Chondrocyte (in vitro differentiated cells): ENCODE measurements at regions not wholly inside any gene's neighbourhood (a gene's known extent, or its start where the extent isn't known, plus 50 kb on each side); places are given as distances from the start of the nearest gene placed in this dataset.

Source experiments
- DNase-seq: peaks from one replicate; pipeline ENCODE4 v3.0.0; 2021; ENCODE audit warnings: mixed read lengths, low spot score
- H3K27ac Mint-ChIP-seq: one replicate; pipeline ENCODE4 v1.8.0; 2021; ENCODE audit warnings: mild to moderate bottlenecking, moderate library complexity, mixed read lengths; ENCODE audit not compliant: unreplicated experiment
- H3K27me3 Mint-ChIP-seq: 2 replicates; pipeline ENCODE4 v1.8.0; 2021; ENCODE audit warnings: low read depth, mixed read lengths
- H3K36me3 Mint-ChIP-seq: 2 replicates; pipeline ENCODE4 v1.8.0; 2021; ENCODE audit warnings: low read depth, mixed read lengths
- H3K4me1 Mint-ChIP-seq: 2 replicates; pipeline ENCODE4 v1.8.0; 2021; ENCODE audit warnings: low read depth, mild to moderate bottlenecking, mixed read lengths
- H3K4me3 Mint-ChIP-seq: one replicate; pipeline ENCODE4 v1.8.0; 2021; ENCODE audit warnings: mild to moderate bottlenecking, moderate library complexity, mixed read lengths; ENCODE audit not compliant: unreplicated experiment
- H3K9me3 Mint-ChIP-seq: 2 replicates; pipeline ENCODE4 v1.8.0; 2021; ENCODE audit warnings: low read depth, mixed read lengths
- CTCF ChIP-seq: fragments of 200-600 bp; sonication (generic); IDR thresholded peaks from 2 replicates; pipeline ENCODE4 v1.5.0; 2021; ENCODE audit warnings: antibody characterized with exemption, mild to moderate bottlenecking, moderate library complexity

DNA sequence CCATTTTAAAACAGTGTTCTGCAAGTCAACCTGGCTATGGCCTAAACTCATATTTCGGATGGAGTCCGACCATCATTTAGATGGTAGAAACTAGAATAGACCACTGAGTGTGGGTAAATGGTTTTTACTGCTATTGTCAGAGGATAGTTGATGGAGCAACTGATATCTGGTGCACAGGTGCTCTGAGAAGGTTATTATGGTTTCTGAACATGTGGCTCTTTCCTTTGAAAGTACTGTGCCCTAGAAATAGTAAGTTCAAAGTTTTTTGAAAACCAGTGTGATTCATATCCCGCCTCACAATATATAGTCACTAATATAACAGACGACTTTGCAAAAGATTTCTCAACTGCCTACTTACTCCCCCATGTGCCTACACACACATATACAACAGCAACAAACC is 64.4 kb upstream of the BTG1 start:
- H3K9me3 Mint-ChIP-seq: peaks cover 4% of the 10 kb centered on the region
- H3K4me1 Mint-ChIP-seq: peaks cover 32% of the 10 kb centered on the region
- no peaks in the 10 kb centered on the region for H3K27me3 Mint-ChIP-seq
- TF ChIP-seq CTCF: no peak
- peak overlapping the region; percentile 33 for H3K27ac Mint-ChIP-seq
- H3K4me3 Mint-ChIP-seq: no peak overlapping the region
- DNase-seq: no peak
- H3K36me3 Mint-ChIP-seq: no peaks in the 10 kb centered on the region

GRCh38 chr12:92208613-92209121 is 63.0 kb upstream of the BTG1 start:
- no peaks in the 10 kb centered on the region for H3K27me3 Mint-ChIP-seq
- H3K9me3 Mint-ChIP-seq: peaks cover 4% of the 10 kb centered on the region
- H3K4me3 Mint-ChIP-seq: no peak overlapping the region
- DNase-seq: no peak
- no peak for TF ChIP-seq CTCF
- peaks cover 32% of the 10 kb centered on the region for H3K4me1 Mint-ChIP-seq
- peak overlapping the region; percentile 92 for H3K27ac Mint-ChIP-seq
- no peaks in the 10 kb centered on the region for H3K36me3 Mint-ChIP-seq

GRCh38 chr12:92206596-92206995 is 61.0 kb upstream of the BTG1 start:
- Mint-ChIP-seq H3K9me3 (peaks cover 4% of the 10 kb centered on the region), H3K4me1 (peaks cover 32% of the 10 kb centered on the region), H3K4me3 (no peak overlapping the region), H3K27me3 (no peaks in the 10 kb centered on the region), H3K36me3 (no peaks in the 10 kb centered on the region), H3K27ac (peak overlapping the region; percentile 60)
- DNase-seq: no peak
- TF ChIP-seq CTCF: no peak

DNA sequence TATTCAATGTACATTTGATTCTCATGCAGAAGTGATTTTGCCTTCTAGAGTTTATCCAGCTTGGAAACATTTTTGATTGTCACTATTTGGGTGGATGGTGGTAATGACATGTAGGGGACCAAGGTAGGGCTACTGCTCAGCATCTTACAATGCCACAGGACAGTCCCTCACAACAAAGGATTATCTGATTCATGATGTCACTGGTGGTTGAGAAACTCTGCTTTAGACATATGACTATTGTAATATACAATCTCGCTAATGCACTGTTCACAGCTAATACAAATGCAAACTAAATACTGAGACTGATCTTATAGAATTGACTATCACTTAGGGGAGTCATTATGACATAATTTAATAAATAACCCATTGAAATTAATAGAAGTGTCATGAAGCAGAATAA is 60.4 kb upstream of the BTG1 start:
- H3K36me3 Mint-ChIP-seq: no peaks in the 10 kb centered on the region
- no peak overlapping the region for H3K4me3 Mint-ChIP-seq
- no peak overlapping the region for H3K27ac Mint-ChIP-seq

GRCh38 chr12:92199819-92200576 is 54.4 kb upstream of the BTG1 start:
- peaks cover 12% of the 10 kb centered on the region for H3K9me3 Mint-ChIP-seq
- H3K27me3 Mint-ChIP-seq: no peaks in the 10 kb centered on the region
- DNase-seq: no peak
- TF ChIP-seq CTCF: no peak
- H3K36me3 Mint-ChIP-seq: no peaks in the 10 kb centered on the region
- no peak overlapping the region for H3K27ac Mint-ChIP-seq
- H3K4me3 Mint-ChIP-seq: no peak overlapping the region
- peaks cover 5% of the 10 kb centered on the region for H3K4me1 Mint-ChIP-seq

More for the DNA sequence above, 60.4 kb upstream of the BTG1 start:
- no peaks in the 10 kb centered on the region for H3K27me3 Mint-ChIP-seq
- no peak for TF ChIP-seq CTCF
- DNase-seq: no peak
- peaks cover 32% of the 10 kb centered on the region for H3K4me1 Mint-ChIP-seq
- H3K9me3 Mint-ChIP-seq: peaks cover 4% of the 10 kb centered on the region
